Spleen (tissue), 11 donors: ENCODE measurements at regions not wholly inside any gene's neighbourhood (a gene's known extent, or its start where the extent isn't known, plus 50 kb on each side); places are given as distances from the start of the nearest gene placed in this dataset.

ENCODE experiments used
- DNase-seq: peaks from one replicate; pipeline ENCODE4 v3.0.0-alpha.2; 2020
- H3K27ac ChIP-seq, 8 donors: fragments of 200-600 bp; sonication (generic) in 7 of 8; 1 replicate in 4 of 8; 2 replicates in 4 of 8; pipeline versions ENCODE4 v1.5.0 to v1.8.0; 2016 to 2021; ENCODE audit warnings: inconsistent platforms in 4 of 8, mild to moderate bottlenecking in 4 of 8, moderate library complexity in 1 of 8
- H3K27me3 ChIP-seq, 7 donors: fragments of 200-600 bp; sonication (generic) in 6 of 7; replicated peaks in 1 of 7; 1 replicate in 4 of 7; 2 replicates in 3 of 7; pipeline versions ENCODE4 v1.5.0 to v1.8.0; 2016 to 2021; ENCODE audit warnings: inconsistent platforms in 3 of 7, mild to moderate bottlenecking in 1 of 7
- H3K36me3 ChIP-seq, 6 donors: fragments of 200-600 bp; sonication (generic) in 5 of 6; 1 replicate in 4 of 6; 2 replicates in 2 of 6; pipeline versions ENCODE4 v1.5.0 to v1.8.0; 2016 to 2021; ENCODE audit warnings: inconsistent platforms in 2 of 6
- H3K4me1 ChIP-seq, 6 donors: fragments of 200-600 bp; sonication (generic) in 5 of 6; 1 replicate in 3 of 6; 2 replicates in 3 of 6; pipeline versions ENCODE4 v1.5.0 to v1.8.0; 2016 to 2021; ENCODE audit warnings: inconsistent platforms in 3 of 6
- H3K4me3 ChIP-seq, 8 donors: fragments of 200-600 bp; sonication (generic) in 7 of 8; 1 replicate in 4 of 8; 2 replicates in 4 of 8; pipeline versions ENCODE4 v1.5.0 to v1.8.0; 2016 to 2021; ENCODE audit warnings: inconsistent platforms in 4 of 8, mild to moderate bottlenecking in 4 of 8, moderate library complexity in 2 of 8
- H3K9me3 ChIP-seq, 8 donors: fragments of 200-600 bp; sonication (generic) in 7 of 8; 1 replicate in 4 of 8; 2 replicates in 4 of 8; pipeline versions ENCODE4 v1.5.0 to v1.8.0; 2016 to 2021; ENCODE audit warnings: inconsistent platforms in 4 of 8
- POLR2A ChIP-seq, 3 donors: fragments of 450-650 bp; IDR thresholded peaks; one replicate each; pipeline ENCODE4 v1.5.1; 2017; ENCODE audit warnings: antibody characterized with exemption in 3 of 3, mild to moderate bottlenecking in 1 of 3
- POLR2AphosphoS5 ChIP-seq, 3 donors: sonication (generic); formaldehyde crosslinking; IDR thresholded peaks; one replicate each; pipeline ENCODE4 v1.5.1; 2017; ENCODE audit warnings: antibody characterized with exemption in 3 of 3
- WGBS, 5 donors: extraction: QIAGEN DNeasy Blood & Tissue Kit in 3 of 5; methylation state at CpG; one replicate each; pipeline versions ENCODE4 v1.1.5 to v1.1.7; 2013 to 2018; 5-methylcytosine and 5-hydroxymethylcytosine counted together
- intact Hi-C: fragments of 100-400 bp; cut with DNase I; formaldehyde crosslinking; loops from one replicate; pipeline ENCODE4 v1.15.0; 2023; ENCODE audit warnings: low total_unique reads
- TF ChIP-seq, protein P1 (sequence below), 11 experiments: fragments of 200-600 bp in 7 of 11; fragments of 450-650 bp in 4 of 11; sonication (generic) in 4 of 11; IDR thresholded peaks in 8 of 11; conservative IDR thresholded peaks in 3 of 11; 1 replicate in 7 of 11; 2 replicates in 4 of 11; pipeline versions ENCODE4 v1.4.0 to v1.8.0; 2016 to 2021; ENCODE audit warnings: antibody characterized with exemption in 11 of 11, inconsistent platforms in 4 of 11, mild to moderate bottlenecking in 1 of 11
- donor health status: healthy with polysubstance abuse.
- donor health status: DM: no; HTN: no; CAD: no; lungs with moderate emphysema.
- donor health status: DM: no; HTN: no; CAD: no.
- donor health status: Bipolar disorder and iron deficiency.
- donor health status: healthy.
- donor health status: DM: no; HTN: no; CAD: no.
- donor health status: DM: yes; HTN: yes; CAD: no.

DNA sequence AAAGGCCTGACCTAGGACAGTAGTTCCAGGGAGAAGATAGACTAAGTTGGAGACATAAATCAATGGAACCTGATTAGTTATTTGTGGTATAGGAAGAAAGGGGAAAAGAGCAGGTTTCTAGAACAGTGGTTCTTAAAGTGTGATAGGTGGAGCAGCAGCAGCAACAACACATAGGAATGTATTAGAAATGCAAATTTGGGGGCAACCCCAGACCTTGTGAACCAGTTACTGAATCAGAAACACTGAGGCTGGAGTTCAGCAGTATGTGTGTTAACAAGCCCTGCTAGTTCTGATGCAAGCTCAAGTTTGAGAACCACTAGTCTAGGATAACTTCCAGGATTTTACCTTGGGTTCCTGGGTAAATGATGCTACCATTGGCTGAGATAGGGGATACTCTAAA is 308.7 kb downstream of the EMP1 start:
- TF ChIP-seq POLR2A (IDR thresholded peaks at IDR 0.05), result no peak
- TF ChIP-seq POLR2AphosphoS5 (IDR thresholded peaks at IDR 0.05), result no peak
- TF ChIP-seq, protein P1, sequence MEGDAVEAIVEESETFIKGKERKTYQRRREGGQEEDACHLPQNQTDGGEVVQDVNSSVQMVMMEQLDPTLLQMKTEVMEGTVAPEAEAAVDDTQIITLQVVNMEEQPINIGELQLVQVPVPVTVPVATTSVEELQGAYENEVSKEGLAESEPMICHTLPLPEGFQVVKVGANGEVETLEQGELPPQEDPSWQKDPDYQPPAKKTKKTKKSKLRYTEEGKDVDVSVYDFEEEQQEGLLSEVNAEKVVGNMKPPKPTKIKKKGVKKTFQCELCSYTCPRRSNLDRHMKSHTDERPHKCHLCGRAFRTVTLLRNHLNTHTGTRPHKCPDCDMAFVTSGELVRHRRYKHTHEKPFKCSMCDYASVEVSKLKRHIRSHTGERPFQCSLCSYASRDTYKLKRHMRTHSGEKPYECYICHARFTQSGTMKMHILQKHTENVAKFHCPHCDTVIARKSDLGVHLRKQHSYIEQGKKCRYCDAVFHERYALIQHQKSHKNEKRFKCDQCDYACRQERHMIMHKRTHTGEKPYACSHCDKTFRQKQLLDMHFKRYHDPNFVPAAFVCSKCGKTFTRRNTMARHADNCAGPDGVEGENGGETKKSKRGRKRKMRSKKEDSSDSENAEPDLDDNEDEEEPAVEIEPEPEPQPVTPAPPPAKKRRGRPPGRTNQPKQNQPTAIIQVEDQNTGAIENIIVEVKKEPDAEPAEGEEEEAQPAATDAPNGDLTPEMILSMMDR (IDR thresholded peaks at IDR 0.05 in 8 of 11, conservative IDR thresholded peaks at IDR 0.05 in 3 of 11), result no peak
- Histone ChIP-seq H3K4me3 (no peak overlapping the region), H3K4me1 (no peaks in the 10 kb centered on the region), H3K9me3 (no peaks in the 10 kb centered on the region), H3K27ac (no peak overlapping the region), H3K36me3 (no peaks in the 10 kb centered on the region), H3K27me3 (no peaks in the 10 kb centered on the region)
- intact Hi-C loops, result no loop called here
- no peak for DNase-seq

GRCh38 chr12:13504736-13505135 is 308.2 kb downstream of the EMP1 start:
- Histone ChIP-seq H3K4me3 (no peak overlapping the region), H3K4me1 (no peaks in the 10 kb centered on the region), H3K27me3 (no peaks in the 10 kb centered on the region), H3K27ac (no peak overlapping the region), H3K36me3 (no peaks in the 10 kb centered on the region), H3K9me3 (no peaks in the 10 kb centered on the region)
- intact Hi-C loops, result no loop called here
- TF ChIP-seq POLR2A (IDR thresholded peaks at IDR 0.05) (no peak), POLR2AphosphoS5 (IDR thresholded peaks at IDR 0.05) (no peak)
- TF ChIP-seq, protein P1 (IDR thresholded peaks at IDR 0.05 in 8 of 11, conservative IDR thresholded peaks at IDR 0.05 in 3 of 11), result no peak
- WGBS, 5 donors, result 50 to 64% (median 55%) methylated on average over 5 of the region's 5 CpGs
- no peak for DNase-seq

DNA sequence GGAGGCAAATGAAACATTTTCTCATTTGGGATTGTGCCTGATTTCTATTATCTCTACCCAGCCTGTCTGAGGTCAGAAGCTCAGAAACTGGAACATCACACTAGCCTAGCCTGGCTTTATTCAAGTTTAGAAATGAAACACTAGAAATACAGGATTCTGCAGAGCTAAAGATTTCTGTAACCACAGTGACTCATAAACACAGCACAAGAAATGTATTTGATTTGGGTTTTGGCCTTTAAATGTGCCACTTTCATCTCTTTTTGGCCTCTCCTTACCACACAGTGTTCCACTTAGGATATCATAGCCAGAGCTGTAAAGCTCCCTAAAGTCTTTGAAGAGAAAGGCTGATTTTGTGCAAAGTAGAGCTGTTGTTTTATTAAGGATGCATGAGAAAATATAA is 307.5 kb downstream of the EMP1 start:
- no peak overlapping the region for H3K4me3 ChIP-seq
- TF ChIP-seq POLR2A (IDR thresholded peaks at IDR 0.05), result no peak
- TF ChIP-seq, protein P1 (IDR thresholded peaks at IDR 0.05 in 8 of 11, conservative IDR thresholded peaks at IDR 0.05 in 3 of 11), result no peak
- H3K9me3 ChIP-seq, result no peaks in the 10 kb centered on the region
- no peak for DNase-seq
- intact Hi-C loops, result no loop called here
- H3K36me3 ChIP-seq, result no peaks in the 10 kb centered on the region
- H3K27me3 ChIP-seq, result no peaks in the 10 kb centered on the region
- H3K4me1 ChIP-seq, result peaks cover 0 to 2% (median 0%) of the 10 kb centered on the region in 6 donors
- H3K27ac ChIP-seq, result no peak overlapping the region

DNA sequence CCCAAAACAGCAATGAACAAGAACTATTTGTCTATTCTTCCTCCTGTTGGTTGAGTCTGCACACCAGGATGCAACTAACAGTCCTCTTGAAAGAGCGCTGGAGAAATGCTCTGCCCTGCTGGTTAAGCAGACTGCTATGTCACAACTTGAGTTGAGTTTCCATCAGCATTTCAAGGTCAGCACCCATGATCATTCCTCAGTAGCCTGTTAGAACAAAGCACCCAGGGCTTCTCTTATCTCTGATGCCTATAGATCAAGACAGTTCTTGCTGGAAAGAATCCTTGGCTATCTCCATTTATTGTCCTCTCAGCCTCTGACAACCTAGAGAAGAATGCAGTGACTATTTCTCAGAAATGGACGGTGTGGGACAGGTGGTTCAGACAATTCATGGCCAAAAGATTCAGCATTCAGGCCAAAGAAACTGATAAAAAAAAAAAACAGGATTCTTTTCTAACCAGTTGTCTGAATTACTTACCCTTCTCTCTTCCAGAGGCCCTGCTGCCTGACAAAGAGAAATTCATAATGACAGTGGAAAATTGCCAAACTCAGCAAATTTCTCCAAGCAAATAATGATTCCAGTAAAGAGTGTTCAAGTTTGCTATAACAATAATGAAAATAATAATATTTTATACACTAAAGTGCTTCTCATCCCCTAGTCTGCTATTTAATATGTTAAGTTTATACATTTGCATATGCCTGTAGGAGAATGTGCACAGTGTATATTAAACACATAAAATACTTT is 306.7 kb downstream of the EMP1 start:
- TF ChIP-seq, protein P1 (IDR thresholded peaks at IDR 0.05 in 8 of 11, conservative IDR thresholded peaks at IDR 0.05 in 3 of 11), result no peak
- TF ChIP-seq POLR2A (IDR thresholded peaks at IDR 0.05), result no peak
- peaks cover 0 to 8% (median 0%) of the 10 kb centered on the region in 6 donors for H3K4me1 ChIP-seq
- no peaks in the 10 kb centered on the region for H3K9me3 ChIP-seq
- intact Hi-C loops, result no loop called here
- WGBS, 5 donors, result 89 to 100% (median 92%) methylated on average over 2 of the region's 2 CpGs
- no peak for DNase-seq
- H3K4me3 ChIP-seq, result no peak overlapping the region
- no peaks in the 10 kb centered on the region for H3K36me3 ChIP-seq
- H3K27ac ChIP-seq, result no peak overlapping the region
- no peaks in the 10 kb centered on the region for H3K27me3 ChIP-seq
